Stomach (tissue), 8 donors: ENCODE measurements at regions not wholly inside any gene's neighbourhood (a gene's known extent, or its start where the extent isn't known, plus 50 kb on each side); places are given as distances from the start of the nearest gene placed in this dataset.
A peak's percentile ranks its signal among the peaks of the same experiment; 100 is the strongest.

Experiments used
- DNase-seq, 2 donors: peaks; one replicate each; pipeline versions ENCODE4 v3.0.0 to v3.0.0-alpha.2; 2013 to 2019
- H3K27ac ChIP-seq, 5 donors: fragments of 200-600 bp in 4 of 5; sonication (generic) in 4 of 5; one replicate each; pipeline ENCODE4 v1.5.1; 2013 to 2019; ENCODE audit warnings: mild to moderate bottlenecking in 1 of 5, moderate library complexity in 1 of 5
- H3K27me3 ChIP-seq, 3 donors: fragments of 200-600 bp; sonication (generic); one replicate each; pipeline ENCODE4 v1.5.1; 2017 to 2019; ENCODE audit warnings: mixed run types in 1 of 3
- H3K36me3 ChIP-seq, 4 donors: fragments of 200-600 bp; sonication (generic); 1 replicate in 3 of 4; 2 replicates in 1 of 4; pipeline ENCODE4 v1.5.1; 2016 to 2019
- H3K4me1 ChIP-seq, 4 donors: fragments of 200-600 bp; sonication (generic); one replicate each; pipeline ENCODE4 v1.5.1; 2016 to 2019
- H3K4me3 ChIP-seq, 4 donors: fragments of 200-600 bp; sonication (generic) in 3 of 4; one replicate each; pipeline ENCODE4 v1.5.1; 2016 to 2019; ENCODE audit warnings: mild to moderate bottlenecking in 1 of 4
- H3K9me3 ChIP-seq, 4 donors: fragments of 200-600 bp; sonication (generic); one replicate each; pipeline ENCODE4 v1.5.1; 2016 to 2019
- EP300 ChIP-seq: sonication (generic); formaldehyde crosslinking; IDR thresholded peaks from one replicate; pipeline ENCODE4 v1.6.1; 2017; ENCODE audit warnings: antibody characterized with exemption
- POLR2A ChIP-seq, 4 donors: fragments of 450-650 bp; IDR thresholded peaks; one replicate each; pipeline ENCODE4 v1.6.1; 2016; ENCODE audit warnings: antibody characterized with exemption in 4 of 4, control low read depth in 2 of 4, mild to moderate bottlenecking in 1 of 4, moderate library complexity in 1 of 4
- POLR2AphosphoS5 ChIP-seq, 3 donors: sonication (generic); formaldehyde crosslinking; IDR thresholded peaks; one replicate each; pipeline ENCODE4 v1.6.1; 2016; ENCODE audit warnings: antibody characterized with exemption in 3 of 3
- WGBS, 5 donors: extraction: QIAGEN DNeasy Blood & Tissue Kit in 3 of 5; methylation state at CpG; one replicate each; pipeline versions ENCODE4 v1.1.5 to v1.1.7; 2013 to 2018; 5-methylcytosine and 5-hydroxymethylcytosine counted together
- intact Hi-C: fragments of 100-400 bp; cut with DNase I; formaldehyde crosslinking; loops from one replicate; pipeline ENCODE4 v1.15.1; 2023; ENCODE audit warnings: low total_unique reads
- TF ChIP-seq, protein P1 (sequence below), 7 experiments: fragments of 450-650 bp in 4 of 7; fragments of 200-600 bp in 3 of 7; sonication (generic) in 3 of 7; IDR thresholded peaks; one replicate each; pipeline ENCODE4 v1.5.1; 2016 to 2019; ENCODE audit warnings: antibody characterized with exemption in 7 of 7, control low read depth in 2 of 7, mild to moderate bottlenecking in 1 of 7
- donor health status: healthy with polysubstance abuse.
- donor health status: Bipolar disorder and iron deficiency.
- donor health status: healthy.

DNA sequence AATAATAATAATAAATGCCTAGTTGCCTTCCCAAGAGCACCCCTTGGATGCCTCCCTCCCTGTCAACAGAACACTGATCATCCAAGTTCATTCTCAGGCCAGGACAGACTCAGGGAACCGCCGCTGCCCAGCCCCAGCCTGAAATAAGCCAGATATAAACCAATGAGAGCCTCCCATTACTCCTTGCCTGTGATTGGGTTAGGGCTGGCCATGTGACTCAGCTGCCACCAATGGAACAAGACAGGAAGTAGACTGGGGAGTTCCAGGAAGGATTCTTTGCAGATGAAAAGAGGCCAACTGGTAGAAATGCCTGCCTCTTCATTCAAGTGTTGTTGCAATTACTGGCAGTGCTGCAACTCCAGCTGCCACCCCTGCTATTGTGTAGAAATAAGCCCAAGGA is 146.4 kb upstream of the TIAM1 start:
- Histone ChIP-seq H3K27ac (no peak overlapping the region), H3K9me3 (peaks cover 0 to 11% (median 4%) of the 10 kb centered on the region in 4 donors), H3K27me3 (no peaks in the 10 kb centered on the region), H3K4me1 (no peaks in the 10 kb centered on the region), H3K36me3 (no peaks in the 10 kb centered on the region), H3K4me3 (no peak overlapping the region)
- no peak for TF ChIP-seq POLR2AphosphoS5 (IDR thresholded peaks at IDR 0.05)
- intact Hi-C loops, result no loop called here
- DNase-seq, result no peak
- 75 to 98% (median 92%) methylated on average over 2 of the region's 2 CpGs for WGBS, 5 donors

GRCh38 chr21:31489726-31490125 is 145.7 kb upstream of the TIAM1 start:
- no peaks in the 10 kb centered on the region for H3K27me3 ChIP-seq
- DNase-seq, result no peak
- no peak overlapping the region for H3K27ac ChIP-seq
- intact Hi-C loops, result no loop called here
- H3K36me3 ChIP-seq, result no peaks in the 10 kb centered on the region
- no peak overlapping the region for H3K4me3 ChIP-seq
- no peaks in the 10 kb centered on the region for H3K4me1 ChIP-seq
- H3K9me3 ChIP-seq, result peaks cover 0 to 15% (median 11%) of the 10 kb centered on the region in 4 donors
- TF ChIP-seq POLR2A (IDR thresholded peaks at IDR 0.05) (no peak), EP300 (no peak), POLR2AphosphoS5 (IDR thresholded peaks at IDR 0.05) (no peak)
- TF ChIP-seq, protein P1, sequence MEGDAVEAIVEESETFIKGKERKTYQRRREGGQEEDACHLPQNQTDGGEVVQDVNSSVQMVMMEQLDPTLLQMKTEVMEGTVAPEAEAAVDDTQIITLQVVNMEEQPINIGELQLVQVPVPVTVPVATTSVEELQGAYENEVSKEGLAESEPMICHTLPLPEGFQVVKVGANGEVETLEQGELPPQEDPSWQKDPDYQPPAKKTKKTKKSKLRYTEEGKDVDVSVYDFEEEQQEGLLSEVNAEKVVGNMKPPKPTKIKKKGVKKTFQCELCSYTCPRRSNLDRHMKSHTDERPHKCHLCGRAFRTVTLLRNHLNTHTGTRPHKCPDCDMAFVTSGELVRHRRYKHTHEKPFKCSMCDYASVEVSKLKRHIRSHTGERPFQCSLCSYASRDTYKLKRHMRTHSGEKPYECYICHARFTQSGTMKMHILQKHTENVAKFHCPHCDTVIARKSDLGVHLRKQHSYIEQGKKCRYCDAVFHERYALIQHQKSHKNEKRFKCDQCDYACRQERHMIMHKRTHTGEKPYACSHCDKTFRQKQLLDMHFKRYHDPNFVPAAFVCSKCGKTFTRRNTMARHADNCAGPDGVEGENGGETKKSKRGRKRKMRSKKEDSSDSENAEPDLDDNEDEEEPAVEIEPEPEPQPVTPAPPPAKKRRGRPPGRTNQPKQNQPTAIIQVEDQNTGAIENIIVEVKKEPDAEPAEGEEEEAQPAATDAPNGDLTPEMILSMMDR (IDR thresholded peaks at IDR 0.05), result no peak
- WGBS, 5 donors, result 72 to 91% (median 81%) methylated on average over 2 of the region's 2 CpGs

GRCh38 chr21:31489014-31489413 is 145.0 kb upstream of the TIAM1 start:
- 88 to 93% (median 89%) methylated on average over 5 to 6 of the region's 6 CpGs for WGBS, 5 donors

GRCh38 chr21:31484219-31484618 is 140.2 kb upstream of the TIAM1 start:
- Histone ChIP-seq H3K4me1 (no peaks in the 10 kb centered on the region), H3K4me3 (no peak overlapping the region), H3K9me3 (peaks cover 0 to 43% (median 39%) of the 10 kb centered on the region in 4 donors), H3K27me3 (no peaks in the 10 kb centered on the region), H3K27ac (no peak overlapping the region), H3K36me3 (no peaks in the 10 kb centered on the region)
- intact Hi-C loops, result no loop called here
- 77 to 92% (median 86%) methylated on average over 5 of the region's 5 CpGs for WGBS, 5 donors
- TF ChIP-seq POLR2AphosphoS5 (IDR thresholded peaks at IDR 0.05) (no peak), POLR2A (IDR thresholded peaks at IDR 0.05) (no peak), EP300 (no peak)
- TF ChIP-seq, protein P1 (IDR thresholded peaks at IDR 0.05), result no peak
- DNase-seq, result no peak

More at GRCh38 chr21:31489014-31489413, 145.0 kb upstream of the TIAM1 start:
- no peak for TF ChIP-seq POLR2A (IDR thresholded peaks at IDR 0.05)
- no peak for TF ChIP-seq EP300
- TF ChIP-seq POLR2AphosphoS5 (IDR thresholded peaks at IDR 0.05), result no peak
- TF ChIP-seq, protein P1 (IDR thresholded peaks at IDR 0.05), result no peak
- intact Hi-C loops, result no loop called here
- DNase-seq, result no peak
- H3K9me3 ChIP-seq, result peaks cover 0 to 20% (median 15%) of the 10 kb centered on the region in 4 donors
- no peak overlapping the region for H3K4me3 ChIP-seq
- H3K27me3 ChIP-seq, result no peaks in the 10 kb centered on the region
- H3K36me3 ChIP-seq, result no peaks in the 10 kb centered on the region
- H3K4me1 ChIP-seq, result no peaks in the 10 kb centered on the region
- no peak overlapping the region for H3K27ac ChIP-seq

DNA sequence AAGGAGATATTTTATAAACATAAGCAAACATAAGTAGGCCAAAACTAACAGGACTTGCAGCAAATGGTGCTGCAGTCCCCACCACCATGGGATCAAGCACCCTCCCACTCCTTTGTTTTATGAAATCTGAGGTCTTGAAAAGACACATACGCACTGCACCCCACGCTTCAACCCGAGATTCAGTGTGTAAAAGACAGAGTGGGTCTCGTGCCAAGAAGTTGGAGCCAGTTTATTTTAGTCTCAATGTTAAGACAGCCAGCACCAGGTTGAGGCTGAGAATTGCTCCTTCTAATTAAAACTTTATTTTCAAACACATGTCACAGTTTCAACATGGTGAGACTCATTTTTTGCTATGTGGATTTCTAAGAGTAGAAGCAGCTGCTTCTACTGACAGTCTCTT is 139.1 kb upstream of the TIAM1 start:
- no peak for TF ChIP-seq POLR2AphosphoS5 (IDR thresholded peaks at IDR 0.05)
- TF ChIP-seq POLR2A (IDR thresholded peaks at IDR 0.05), result no peak
- TF ChIP-seq EP300, result no peak
- TF ChIP-seq, protein P1 (IDR thresholded peaks at IDR 0.05), result no peak
- Histone ChIP-seq H3K27me3 (no peaks in the 10 kb centered on the region), H3K4me3 (no peak overlapping the region), H3K9me3 (peaks cover 0 to 43% (median 39%) of the 10 kb centered on the region in 4 donors), H3K36me3 (no peaks in the 10 kb centered on the region), H3K4me1 (no peaks in the 10 kb centered on the region), H3K27ac (no peak overlapping the region)
- peak in 1 of 2 donors; percentile 12 for DNase-seq
- 74 to 84% (median 81%) methylated on average over 4 of the region's 4 CpGs for WGBS, 5 donors
- intact Hi-C loops, result no loop called here
